K562 (cell line): ENCODE measurements at regions not wholly inside any gene's neighbourhood (a gene's known extent, or its start where the extent isn't known, plus 50 kb on each side); places are given as distances from the start of the nearest gene placed in this dataset.
"Not testable (repeated sequence)": the region's sequence is repeated elsewhere in the genome, so short reads cannot be mapped to it uniquely, and the experiment has no call there.

Source experiments
- ATAC-seq: fragments of 200-7000 bp; cut with Tn5 transposase; 3 replicates; pipeline ENCODE4 v1.9.1; 2020; ENCODE audit warnings: moderate library complexity
- BruUV-seq: library from RNA; stranded (reverse); fragments of 400-500 nt; replicated peaks from 2 replicates; lab custom pipeline; 2021; lab: Mats Ljungman, UMichigan
- CTCF ChIA-PET: fragments of 300-600 bp; formaldehyde crosslinking; extraction: SDS; loops from one replicate; lab custom pipeline; 2021; ENCODE audit warnings: low intra/inter-chr PET ratio; lab: Yijun Ruan, JAX
- POLR2A ChIA-PET: fragments of 300-600, 350-650 bp; sonication (Branson Sonifier 250); formaldehyde crosslinking; extraction: SDS; loops from one replicate; lab custom pipeline; 2021; ENCODE audit warnings: antibody characterized with exemption, inconsistent platforms; lab: Yijun Ruan, JAX
- DNase-seq, 4 experiments: peaks; one replicate each; pipeline versions ENCODE4 v3.0.0 to v3.0.0-alpha.2; 2011 to 2018; ENCODE audit warnings: low spot score in 3 of 4, mixed read lengths in 3 of 4; ENCODE audit errors: extremely low read depth in 1 of 4
- FAIRE-seq: peaks from 2 replicates; lab custom pipeline; 2011; peaks lifted over from hg19 to GRCh38; lab: Jason Lieb, UNC
- H2AFZ ChIP-seq: 2 replicates; pipeline ENCODE4 v1.6.0; 2011; ENCODE audit warnings: low read depth, low read length, control low read depth, inconsistent platforms
- H3K27ac ChIP-seq: fragments of 200-600 bp; 3 replicates; pipeline ENCODE4 v1.8.0; 2011; ENCODE audit warnings: low read depth, mild to moderate bottlenecking, control low read depth, inconsistent platforms, low read length, moderate library complexity, mixed read lengths; ENCODE audit errors: extremely low read depth
- H3K27me3 ChIP-seq, 2 experiments: fragments of 300-600 bp in 1 of 2; 2 replicates in 1 of 2; 3 replicates in 1 of 2; pipeline versions ENCODE4 v1.6.0 to v1.8.0; 2011; ENCODE audit warnings: inconsistent platforms in 2 of 2, low read length in 2 of 2, mild to moderate bottlenecking in 1 of 2, mixed read lengths in 1 of 2, moderate library complexity in 1 of 2; ENCODE audit not compliant: control insufficient read depth in 2 of 2, insufficient read depth in 2 of 2
- H3K36me3 ChIP-seq: fragments of 300-600 bp; 3 replicates; pipeline ENCODE4 v1.8.0; 2011; ENCODE audit warnings: mild to moderate bottlenecking, low read length, inconsistent platforms; ENCODE audit not compliant: control insufficient read depth, insufficient read depth
- H3K4me1 ChIP-seq, 2 experiments: fragments of 200-600 bp in 1 of 2; replicated peaks in 1 of 2; 2 replicates in 1 of 2; 3 replicates in 1 of 2; pipeline versions ENCODE4 v1.5.1 to v1.8.0; 2011; ENCODE audit warnings: inconsistent platforms in 2 of 2, low read length in 2 of 2, mild to moderate bottlenecking in 1 of 2, mixed read lengths in 1 of 2, moderate library complexity in 1 of 2; ENCODE audit not compliant: control insufficient read depth in 2 of 2, insufficient read depth in 2 of 2
- H3K4me2 ChIP-seq: 2 replicates; pipeline ENCODE4 v1.6.1; 2011; ENCODE audit warnings: low read length, control low read depth, inconsistent platforms, mixed read lengths; ENCODE audit not compliant: insufficient read depth
- H3K4me3 ChIP-seq: fragments of 200-600 bp; sonication (generic), shearing (Covaris generic); 2 replicates; pipeline ENCODE4 v1.5.1; 2016; ENCODE audit warnings: control low read depth, inconsistent platforms
- H3K79me2 ChIP-seq: fragments of 200-600 bp; 3 replicates; pipeline ENCODE4 v1.8.0; 2011; ENCODE audit warnings: low read length, inconsistent platforms; ENCODE audit not compliant: control insufficient read depth, insufficient read depth
- H3K9ac ChIP-seq, 2 experiments: 2 replicates each; pipeline versions ENCODE4 v1.6.0 to v1.6.1; 2011; ENCODE audit warnings: low read depth in 2 of 2, low read length in 2 of 2, control low read depth in 1 of 2, inconsistent platforms in 1 of 2, mild to moderate bottlenecking in 1 of 2, mixed read lengths in 1 of 2; ENCODE audit not compliant: insufficient read depth in 1 of 2
- H3K9me1 ChIP-seq: one replicate; pipeline ENCODE4 v1.6.0; 2011; ENCODE audit warnings: inconsistent platforms, mild to moderate bottlenecking, low read length, moderate library complexity; ENCODE audit not compliant: control insufficient read depth, insufficient read depth
- H3K9me3 ChIP-seq: replicated peaks from 2 replicates; pipeline ENCODE4 v1.5.1; 2011; ENCODE audit warnings: low read depth, low read length, inconsistent platforms; ENCODE audit not compliant: control insufficient read depth, insufficient read depth
- H4K20me1 ChIP-seq: replicated peaks from 2 replicates; pipeline ENCODE4 v1.6.1; 2011; ENCODE audit warnings: low read length, inconsistent platforms, mixed read lengths; ENCODE audit not compliant: control insufficient read depth, insufficient read depth
- ZNF740 ChIP-seq, 3 experiments: fragments of 200-800 bp in 1 of 3; sonication (Bioruptor generic) in 1 of 3; sonication (generic) in 1 of 3; formaldehyde crosslinking in 1 of 3; IDR thresholded peaks; 2 replicates each; pipeline versions ENCODE4 v1.6.1 to v1.8.0; 2016 to 2022; ENCODE audit warnings: mild to moderate bottlenecking in 2 of 3, missing compliant biosample characterization in 2 of 3, missing genetic modification characterization in 2 of 3, missing genetic modification reagents in 1 of 3
- WGBS: fragments of 100-300 bp; shearing (Covaris generic); methylation state at CpG from one replicate; pipeline ENCODE4 v1.1.6; 2016; ENCODE audit warnings: low coverage, mixed read lengths; ENCODE audit not compliant: insufficient coverage; ENCODE audit errors: missing lambda C conversion rate; 5-methylcytosine and 5-hydroxymethylcytosine counted together
- in situ Hi-C: fragments of 300-500 bp; cut with MboI; formaldehyde crosslinking; loops from 4 replicates; pipeline ENCODE4 v1.15.0; 2018; ENCODE audit warnings: inconsistent platforms, mixed read lengths
- intact Hi-C: fragments of 100-400 bp; cut with micrococcal nuclease; formaldehyde crosslinking; loops from 2 replicates; pipeline ENCODE4 v1.14.2; 2022
- TF ChIP-seq, protein P1 (sequence below): IDR thresholded peaks from 2 replicates; pipeline ENCODE4 v1.6.1; 2016; ENCODE audit warnings: missing genetic modification characterization, missing compliant biosample characterization

GRCh38 chr2:91478851-91479718, 2787.6 kb downstream of the RPIA start:
- CTCF ChIA-PET; H3K9me1 ChIP-seq; H2AFZ ChIP-seq; in situ Hi-C loops; BruUV-seq; ATAC-seq; intact Hi-C loops; FAIRE-seq; H3K36me3 ChIP-seq; H3K9ac ChIP-seq; H3K4me2 ChIP-seq; H3K9me3 ChIP-seq; TF ChIP-seq ZNF740 (CRISPR knock-in tag; IDR thresholded peaks at IDR 0.05): not testable (repeated sequence)
- peak in 1 of 4 experiments; percentile 12 for DNase-seq
- 10% methylated on average over 45 of the region's 70 CpGs for WGBS
- Histone ChIP-seq H3K4me1 (peaks cover 0 to 20% of the 10 kb centered on the region in 2 experiments; a peak in 3 of 5 replicates), H3K4me3 (peak overlapping the region; percentile 48)
- TF ChIP-seq ZNF740 (tag; IDR thresholded peaks at IDR 0.05), result 0 out of 4 replicates have a peak, but pooled peaks of 1 of the 2 experiments have one; percentile 21
- TF ChIP-seq, protein P1, sequence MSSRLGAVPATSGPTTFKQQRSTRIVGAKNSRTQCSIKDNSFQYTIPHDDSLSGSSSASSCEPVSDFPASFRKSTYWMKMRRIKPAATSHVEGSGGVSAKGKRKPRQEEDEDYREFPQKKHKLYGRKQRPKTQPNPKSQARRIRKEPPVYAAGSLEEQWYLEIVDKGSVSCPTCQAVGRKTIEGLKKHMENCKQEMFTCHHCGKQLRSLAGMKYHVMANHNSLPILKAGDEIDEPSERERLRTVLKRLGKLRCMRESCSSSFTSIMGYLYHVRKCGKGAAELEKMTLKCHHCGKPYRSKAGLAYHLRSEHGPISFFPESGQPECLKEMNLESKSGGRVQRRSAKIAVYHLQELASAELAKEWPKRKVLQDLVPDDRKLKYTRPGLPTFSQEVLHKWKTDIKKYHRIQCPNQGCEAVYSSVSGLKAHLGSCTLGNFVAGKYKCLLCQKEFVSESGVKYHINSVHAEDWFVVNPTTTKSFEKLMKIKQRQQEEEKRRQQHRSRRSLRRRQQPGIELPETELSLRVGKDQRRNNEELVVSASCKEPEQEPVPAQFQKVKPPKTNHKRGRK (tag), result peak; percentile 57; the same call in 1 of the 2 replicates
- TF ChIP-seq, all 486 proteins: peak for 2; not testable (repeated sequence) for 484
- POLR2A ChIA-PET, H3K27me3 ChIP-seq, H3K79me2 ChIP-seq, H4K20me1 ChIP-seq, H3K27ac ChIP-seq: not testable (repeated sequence)

GRCh38 chr2:91485226-91485625, 2793.8 kb downstream of the RPIA start:
- H3K27ac ChIP-seq, POLR2A ChIA-PET, FAIRE-seq, intact Hi-C loops, H3K79me2 ChIP-seq, BruUV-seq, H2AFZ ChIP-seq, CTCF ChIA-PET, H4K20me1 ChIP-seq, H3K4me2 ChIP-seq, H3K9me3 ChIP-seq, H3K4me1 ChIP-seq, H3K9ac ChIP-seq, H3K27me3 ChIP-seq, H3K36me3 ChIP-seq, DNase-seq, H3K4me3 ChIP-seq, ATAC-seq, in situ Hi-C loops, H3K9me1 ChIP-seq: not testable (repeated sequence)
- 0% methylated on average over 3 of the region's 4 CpGs for WGBS
